ENCODE measurements at regions not wholly inside any gene's neighbourhood (a gene's known extent, or its start where the extent isn't known, plus 50 kb on each side); places are given as distances from the start of the nearest gene placed in this dataset.

GRCh38 chr2:220043155-220043989, 415.9 kb downstream of the SLC4A3 start:
- Mint-ChIP-seq H3K27ac (no peak overlapping the region), H3K9me3 (no peaks in the 10 kb centered on the region), H3K36me3 (ENCODE audit: low read depth) (no peaks in the 10 kb centered on the region), H3K4me1 (no peaks in the 10 kb centered on the region), H3K4me3 (no peak overlapping the region), H3K27me3 (no peaks in the 10 kb centered on the region)
- DNase-seq (no peak), ATAC-seq (ENCODE audit: low read depth) (no peak)
- intact Hi-C loops (cut with micrococcal nuclease): no loop called here
- TF ChIP-seq CTCF (IDR thresholded peaks at IDR 0.05): no peak
- CTCF ChIA-PET: no interaction called here
- POLR2A ChIA-PET: no interaction called here

GRCh38 chr2:220043990-220044335, 416.5 kb downstream of the SLC4A3 start:
- intact Hi-C loops (cut with micrococcal nuclease): no loop called here
- ATAC-seq (ENCODE audit: low read depth) (no peak), DNase-seq (no peak)
- Mint-ChIP-seq H3K27ac (no peak overlapping the region), H3K9me3 (no peaks in the 10 kb centered on the region), H3K4me3 (no peak overlapping the region), H3K27me3 (no peaks in the 10 kb centered on the region), H3K36me3 (ENCODE audit: low read depth) (no peaks in the 10 kb centered on the region), H3K4me1 (no peaks in the 10 kb centered on the region)
- ChIA-PET POLR2A (no interaction called here), CTCF (no interaction called here)
- no peak for TF ChIP-seq CTCF (IDR thresholded peaks at IDR 0.05)

GRCh38 chr2:220044383-220044782, 417.0 kb downstream of the SLC4A3 start:
- ChIA-PET CTCF (no interaction called here), POLR2A (no interaction called here)
- no peak for DNase-seq

GRCh38 chr2:220046507-220046906, 419.1 kb downstream of the SLC4A3 start:
- intact Hi-C loops (cut with micrococcal nuclease): no loop called here
- Mint-ChIP-seq H3K4me3 (no peak overlapping the region), H3K9me3 (no peaks in the 10 kb centered on the region), H3K27me3 (no peaks in the 10 kb centered on the region), H3K36me3 (ENCODE audit: low read depth) (no peaks in the 10 kb centered on the region), H3K4me1 (no peaks in the 10 kb centered on the region), H3K27ac (no peak overlapping the region)
- ATAC-seq (ENCODE audit: low read depth): no peak
- CTCF ChIA-PET: no interaction called here
- no peak for DNase-seq
- POLR2A ChIA-PET: no interaction called here
- TF ChIP-seq CTCF (IDR thresholded peaks at IDR 0.05): no peak

More at GRCh38 chr2:220044383-220044782, 417.0 kb downstream of the SLC4A3 start:
- TF ChIP-seq CTCF (IDR thresholded peaks at IDR 0.05): no peak
- H3K36me3 Mint-ChIP-seq (ENCODE audit: low read depth): no peaks in the 10 kb centered on the region
- H3K4me1 Mint-ChIP-seq: no peaks in the 10 kb centered on the region
- H3K27ac Mint-ChIP-seq: no peak overlapping the region
- H3K9me3 Mint-ChIP-seq: no peaks in the 10 kb centered on the region
- no peak for ATAC-seq (ENCODE audit: low read depth)
- intact Hi-C loops (cut with micrococcal nuclease): no loop called here
- H3K4me3 Mint-ChIP-seq: no peak overlapping the region
- no peaks in the 10 kb centered on the region for H3K27me3 Mint-ChIP-seq

- DNase-seq (no peak), ATAC-seq (ENCODE audit: low read depth) (no peak)
- no peaks in the 10 kb centered on the region for H3K36me3 Mint-ChIP-seq (ENCODE audit: low read depth)
- ChIA-PET POLR2A (no interaction called here), CTCF (no interaction called here)
- H3K4me3 Mint-ChIP-seq: no peak overlapping the region
- H3K9me3 Mint-ChIP-seq: peaks cover 4% of the 10 kb centered on the region
- H3K27ac Mint-ChIP-seq: no peak overlapping the region
- no peak for TF ChIP-seq CTCF (IDR thresholded peaks at IDR 0.05)
- intact Hi-C loops (cut with micrococcal nuclease): no loop called here
- no peaks in the 10 kb centered on the region for H3K4me1 Mint-ChIP-seq
- no peaks in the 10 kb centered on the region for H3K27me3 Mint-ChIP-seq
Measured at GRCh38 chr2:220051716-220052115, 424.3 kb downstream of the SLC4A3 start.
